WTC11 (cell line): ENCODE measurements at regions not wholly inside any gene's neighbourhood (a gene's known extent, or its start where the extent isn't known, plus 50 kb on each side); places are given as distances from the start of the nearest gene placed in this dataset.

Experiments
- ATAC-seq: fragments of 200-7000 bp; cut with Tn5 transposase; 2 replicates; pipeline ENCODE4 v1.10.0; 2021; ENCODE audit warnings: mild to moderate bottlenecking, moderate library complexity
- CTCF ChIA-PET: fragments of 300-600 bp; sonication (Branson Sonifier 250); formaldehyde crosslinking; loops from one replicate; lab custom pipeline; 2021; ENCODE audit warnings: antibody characterized with exemption; lab: Charles Lee
- POLR2A ChIA-PET: fragments of 350-600 bp; sonication (Branson Sonifier 250); formaldehyde crosslinking; loops from one replicate; lab custom pipeline; 2021; ENCODE audit warnings: antibody characterized with exemption; lab: Charles Lee
- DNase-seq: peaks from one replicate; pipeline ENCODE4 v3.0.0; 2021; ENCODE audit warnings: low spot score
- H3K27ac Mint-ChIP-seq: 2 replicates; pipeline ENCODE4 v1.8.0; 2021; ENCODE audit warnings: mixed read lengths
- H3K27me3 Mint-ChIP-seq: 2 replicates; pipeline ENCODE4 v1.8.0; 2021; ENCODE audit warnings: low read depth, mild to moderate bottlenecking, moderate library complexity, mixed read lengths
- H3K36me3 Mint-ChIP-seq: 2 replicates; pipeline ENCODE4 v1.8.0; 2021; ENCODE audit warnings: mixed read lengths
- H3K4me1 Mint-ChIP-seq: 2 replicates; pipeline ENCODE4 v1.8.0; 2022; ENCODE audit warnings: mixed read lengths
- H3K4me3 Mint-ChIP-seq: 2 replicates; pipeline ENCODE4 v1.8.0; 2021; ENCODE audit warnings: mild to moderate bottlenecking, moderate library complexity, mixed read lengths
- H3K9me3 Mint-ChIP-seq: 2 replicates; pipeline ENCODE4 v1.8.0; 2021; ENCODE audit warnings: mixed read lengths
- ARID4B ChIP-seq: sonication (generic); formaldehyde crosslinking; IDR thresholded peaks from 2 replicates; pipeline ENCODE4 v1.8.0; 2023; ENCODE audit warnings: missing genetic modification reagents, mild to moderate bottlenecking, borderline replicate concordance
- ATF3 ChIP-seq: sonication (generic); formaldehyde crosslinking; conservative IDR thresholded peaks from 2 replicates; pipeline ENCODE4 v1.8.1; 2022; ENCODE audit warnings: mild to moderate bottlenecking, missing genetic modification reagents
- CTCF ChIP-seq: fragments of 200-600 bp; IDR thresholded peaks from 2 replicates; pipeline ENCODE4 v1.8.0; 2022; ENCODE audit warnings: antibody characterized with exemption
- FOXK1 ChIP-seq: sonication (generic); formaldehyde crosslinking; IDR thresholded peaks from 2 replicates; pipeline ENCODE4 v1.8.0; 2022; ENCODE audit warnings: mild to moderate bottlenecking, moderate library complexity, missing genetic modification reagents
- GABPB1 ChIP-seq: sonication (generic); formaldehyde crosslinking; IDR thresholded peaks from 2 replicates; pipeline ENCODE4 v1.8.1; 2023; ENCODE audit warnings: mild to moderate bottlenecking, missing genetic modification reagents
- IRF2 ChIP-seq: sonication (generic); formaldehyde crosslinking; IDR thresholded peaks from 2 replicates; pipeline ENCODE4 v1.8.0; 2022; ENCODE audit warnings: low read depth, missing genetic modification reagents, borderline replicate concordance
- JUN ChIP-seq: sonication (generic); formaldehyde crosslinking; IDR thresholded peaks from 2 replicates; pipeline ENCODE4 v1.8.0; 2023; ENCODE audit warnings: mild to moderate bottlenecking, missing genetic modification reagents
- MYBL2 ChIP-seq: sonication (generic); formaldehyde crosslinking; IDR thresholded peaks from 2 replicates; pipeline ENCODE4 v1.8.1; 2023; ENCODE audit warnings: mild to moderate bottlenecking, moderate library complexity, missing genetic modification reagents
- RORB ChIP-seq: fragments of 250-450 bp; sonication (Bioruptor Pico); IDR thresholded peaks from 2 replicates; pipeline ENCODE4 v1.9.0; 2021; ENCODE audit warnings: mild to moderate bottlenecking
- SMAD3 ChIP-seq: sonication (generic); formaldehyde crosslinking; IDR thresholded peaks from 2 replicates; pipeline ENCODE4 v1.8.0; 2022; ENCODE audit warnings: missing genetic modification reagents, mild to moderate bottlenecking, borderline replicate concordance
- SMAD4 ChIP-seq: sonication (generic); formaldehyde crosslinking; IDR thresholded peaks from 2 replicates; pipeline ENCODE4 v1.8.0; 2022; ENCODE audit warnings: mild to moderate bottlenecking, missing genetic modification reagents
- ZNF138 ChIP-seq: sonication (generic); formaldehyde crosslinking; conservative IDR thresholded peaks from 2 replicates; pipeline ENCODE4 v1.8.1; 2022; ENCODE audit warnings: mild to moderate bottlenecking, moderate library complexity, missing genetic modification reagents
- ZNF317 ChIP-seq: sonication (generic); formaldehyde crosslinking; IDR thresholded peaks from 2 replicates; pipeline ENCODE4 v1.8.1; 2023; ENCODE audit warnings: low read depth, mild to moderate bottlenecking, moderate library complexity, missing genetic modification reagents, borderline replicate concordance
- ZNF416 ChIP-seq: fragments of 250-450 bp; sonication (Bioruptor Pico); IDR thresholded peaks from 2 replicates; pipeline ENCODE4 v1.9.0; 2021; ENCODE audit warnings: mild to moderate bottlenecking, inconsistent platforms
- ZSCAN18 ChIP-seq: fragments of 250-450 bp; sonication (Bioruptor Pico); IDR thresholded peaks from 2 replicates; pipeline ENCODE4 v2.1.2; 2022; ENCODE audit warnings: mild to moderate bottlenecking, moderate library complexity
- TF ChIP-seq, protein P1 (sequence below): sonication (generic); formaldehyde crosslinking; IDR thresholded peaks from 2 replicates; pipeline ENCODE4 v1.8.1; 2022; ENCODE audit warnings: low read depth, missing genetic modification reagents, borderline replicate concordance
- TF ChIP-seq, protein P2 (sequence below): sonication (generic); formaldehyde crosslinking; IDR thresholded peaks from 2 replicates; pipeline ENCODE4 v1.8.1; 2023; ENCODE audit warnings: mild to moderate bottlenecking, missing genetic modification reagents, moderate library complexity

DNA sequence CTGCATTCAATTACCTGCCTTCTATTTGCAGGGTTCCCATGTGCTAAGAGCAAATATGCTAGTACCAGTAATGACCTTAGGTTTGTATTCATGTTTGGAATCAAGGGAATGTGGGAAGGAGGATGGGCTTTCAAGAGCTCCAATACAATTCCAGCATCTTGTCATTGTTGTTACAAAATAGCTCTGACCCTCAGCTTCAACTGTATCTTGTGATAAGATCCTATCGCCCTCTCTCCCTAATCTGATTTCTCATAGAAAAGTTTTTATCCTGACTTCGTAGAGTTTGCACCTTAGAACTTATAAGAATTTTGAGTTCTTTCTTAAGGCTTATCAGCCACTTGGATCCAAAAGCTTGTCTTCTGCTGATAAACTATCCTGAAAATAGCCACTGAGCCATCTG is 749.5 kb upstream of the ACVR2A start:
- ChIA-PET CTCF (interaction anchor here (0.8 to 1.4 kb wide), 4 partner anchors 13 to 1066 kb away, joined by 3 to 4 read pairs (median 4); no protein-coding TSS in a partner anchor), POLR2A (no interaction called here)
- ATAC-seq (no peak), DNase-seq (no peak)
- Mint-ChIP-seq H3K9me3 (no peaks in the 10 kb centered on the region), H3K4me3 (no peak overlapping the region), H3K27ac (no peak overlapping the region), H3K4me1 (peaks cover 20% of the 10 kb centered on the region), H3K27me3 (peaks cover 55% of the 10 kb centered on the region), H3K36me3 (no peaks in the 10 kb centered on the region)
- TF ChIP-seq ZSCAN18 (CRISPR knock-in tag) (no peak), GABPB1 (CRISPR knock-in tag) (no peak), SMAD4 (CRISPR knock-in tag) (no peak), RORB (CRISPR knock-in tag) (no peak), JUN (no peak), ZNF138 (CRISPR knock-in tag) (no peak), MYBL2 (CRISPR knock-in tag) (no peak), CTCF (no peak)

GRCh38 chr2:147094077-147094476 is 750.8 kb upstream of the ACVR2A start:
- Mint-ChIP-seq H3K4me1 (peaks cover 21% of the 10 kb centered on the region), H3K27me3 (peaks cover 55% of the 10 kb centered on the region), H3K36me3 (no peaks in the 10 kb centered on the region), H3K9me3 (no peaks in the 10 kb centered on the region), H3K27ac (no peak overlapping the region), H3K4me3 (no peak overlapping the region)
- DNase-seq (no peak), ATAC-seq (peak; percentile 79)
- CTCF ChIA-PET = interaction anchor here (0.6 to 1.4 kb wide), 3 partner anchors 11 to 817 kb away, joined by 3 to 9 read pairs (median 4); no protein-coding TSS in a partner anchor
- no peak for TF ChIP-seq ATF3 (CRISPR knock-in tag)
- no peak for TF ChIP-seq ZNF317 (CRISPR knock-in tag)
- no peak for TF ChIP-seq IRF2
- TF ChIP-seq, protein P1, sequence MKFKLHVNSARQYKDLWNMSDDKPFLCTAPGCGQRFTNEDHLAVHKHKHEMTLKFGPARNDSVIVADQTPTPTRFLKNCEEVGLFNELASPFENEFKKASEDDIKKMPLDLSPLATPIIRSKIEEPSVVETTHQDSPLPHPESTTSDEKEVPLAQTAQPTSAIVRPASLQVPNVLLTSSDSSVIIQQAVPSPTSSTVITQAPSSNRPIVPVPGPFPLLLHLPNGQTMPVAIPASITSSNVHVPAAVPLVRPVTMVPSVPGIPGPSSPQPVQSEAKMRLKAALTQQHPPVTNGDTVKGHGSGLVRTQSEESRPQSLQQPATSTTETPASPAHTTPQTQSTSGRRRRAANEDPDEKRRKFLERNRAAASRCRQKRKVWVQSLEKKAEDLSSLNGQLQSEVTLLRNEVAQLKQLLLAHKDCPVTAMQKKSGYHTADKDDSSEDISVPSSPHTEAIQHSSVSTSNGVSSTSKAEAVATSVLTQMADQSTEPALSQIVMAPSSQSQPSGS (CRISPR knock-in tag) = no peak
- TF ChIP-seq ARID4B (CRISPR knock-in tag) = no peak
- no peak for TF ChIP-seq ZNF416
- TF ChIP-seq SMAD3 = no peak
- TF ChIP-seq, protein P2, sequence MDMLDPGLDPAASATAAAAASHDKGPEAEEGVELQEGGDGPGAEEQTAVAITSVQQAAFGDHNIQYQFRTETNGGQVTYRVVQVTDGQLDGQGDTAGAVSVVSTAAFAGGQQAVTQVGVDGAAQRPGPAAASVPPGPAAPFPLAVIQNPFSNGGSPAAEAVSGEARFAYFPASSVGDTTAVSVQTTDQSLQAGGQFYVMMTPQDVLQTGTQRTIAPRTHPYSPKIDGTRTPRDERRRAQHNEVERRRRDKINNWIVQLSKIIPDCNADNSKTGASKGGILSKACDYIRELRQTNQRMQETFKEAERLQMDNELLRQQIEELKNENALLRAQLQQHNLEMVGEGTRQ (CRISPR knock-in tag) = no peak
- TF ChIP-seq FOXK1 (CRISPR knock-in tag) = no peak
- TF ChIP-seq, all 79 proteins: peak for 0
- POLR2A ChIA-PET = no interaction called here
